ENCODE measurements at regions not wholly inside any gene's neighbourhood (a gene's known extent, or its start where the extent isn't known, plus 50 kb on each side); places are given as distances from the start of the nearest gene placed in this dataset.

DNA sequence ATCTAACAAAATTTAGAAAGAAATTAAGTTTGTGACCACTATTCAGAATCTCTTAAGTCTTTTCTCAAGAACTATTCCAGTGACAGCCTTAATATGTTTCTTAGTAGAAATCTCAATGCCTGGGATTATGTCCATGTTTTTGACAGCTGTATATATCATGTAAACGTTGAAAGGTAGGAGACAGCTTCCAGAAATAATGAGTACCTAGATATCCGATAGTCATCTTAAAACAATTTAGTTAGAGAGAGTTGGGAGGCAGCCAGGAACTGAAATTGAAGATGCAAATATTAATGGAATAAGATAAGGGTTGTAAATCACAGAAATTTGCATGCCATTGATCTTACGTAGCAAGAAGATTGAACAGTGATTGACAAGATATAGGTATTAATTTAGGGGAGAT is 955.2 kb downstream of the JRKL start:
- TF ChIP-seq TAF1 (conservative IDR thresholded peaks at IDR 0.05) (no peak), JUND (IDR thresholded peaks at IDR 0.05) (no peak), YY1 (IDR thresholded peaks at IDR 0.05) (no peak), RAD21 (IDR thresholded peaks at IDR 0.05) (no peak), SP1 (IDR thresholded peaks at IDR 0.05) (no peak), EGR1 (IDR thresholded peaks at IDR 0.05; ENCODE audit: low read depth in 2 of 2) (no peak)
- TF ChIP-seq, protein P1, sequence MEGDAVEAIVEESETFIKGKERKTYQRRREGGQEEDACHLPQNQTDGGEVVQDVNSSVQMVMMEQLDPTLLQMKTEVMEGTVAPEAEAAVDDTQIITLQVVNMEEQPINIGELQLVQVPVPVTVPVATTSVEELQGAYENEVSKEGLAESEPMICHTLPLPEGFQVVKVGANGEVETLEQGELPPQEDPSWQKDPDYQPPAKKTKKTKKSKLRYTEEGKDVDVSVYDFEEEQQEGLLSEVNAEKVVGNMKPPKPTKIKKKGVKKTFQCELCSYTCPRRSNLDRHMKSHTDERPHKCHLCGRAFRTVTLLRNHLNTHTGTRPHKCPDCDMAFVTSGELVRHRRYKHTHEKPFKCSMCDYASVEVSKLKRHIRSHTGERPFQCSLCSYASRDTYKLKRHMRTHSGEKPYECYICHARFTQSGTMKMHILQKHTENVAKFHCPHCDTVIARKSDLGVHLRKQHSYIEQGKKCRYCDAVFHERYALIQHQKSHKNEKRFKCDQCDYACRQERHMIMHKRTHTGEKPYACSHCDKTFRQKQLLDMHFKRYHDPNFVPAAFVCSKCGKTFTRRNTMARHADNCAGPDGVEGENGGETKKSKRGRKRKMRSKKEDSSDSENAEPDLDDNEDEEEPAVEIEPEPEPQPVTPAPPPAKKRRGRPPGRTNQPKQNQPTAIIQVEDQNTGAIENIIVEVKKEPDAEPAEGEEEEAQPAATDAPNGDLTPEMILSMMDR (IDR thresholded peaks at IDR 0.05; ENCODE audit: low read depth, low read length, missing input control) = no peak
- TF ChIP-seq, protein P2, sequence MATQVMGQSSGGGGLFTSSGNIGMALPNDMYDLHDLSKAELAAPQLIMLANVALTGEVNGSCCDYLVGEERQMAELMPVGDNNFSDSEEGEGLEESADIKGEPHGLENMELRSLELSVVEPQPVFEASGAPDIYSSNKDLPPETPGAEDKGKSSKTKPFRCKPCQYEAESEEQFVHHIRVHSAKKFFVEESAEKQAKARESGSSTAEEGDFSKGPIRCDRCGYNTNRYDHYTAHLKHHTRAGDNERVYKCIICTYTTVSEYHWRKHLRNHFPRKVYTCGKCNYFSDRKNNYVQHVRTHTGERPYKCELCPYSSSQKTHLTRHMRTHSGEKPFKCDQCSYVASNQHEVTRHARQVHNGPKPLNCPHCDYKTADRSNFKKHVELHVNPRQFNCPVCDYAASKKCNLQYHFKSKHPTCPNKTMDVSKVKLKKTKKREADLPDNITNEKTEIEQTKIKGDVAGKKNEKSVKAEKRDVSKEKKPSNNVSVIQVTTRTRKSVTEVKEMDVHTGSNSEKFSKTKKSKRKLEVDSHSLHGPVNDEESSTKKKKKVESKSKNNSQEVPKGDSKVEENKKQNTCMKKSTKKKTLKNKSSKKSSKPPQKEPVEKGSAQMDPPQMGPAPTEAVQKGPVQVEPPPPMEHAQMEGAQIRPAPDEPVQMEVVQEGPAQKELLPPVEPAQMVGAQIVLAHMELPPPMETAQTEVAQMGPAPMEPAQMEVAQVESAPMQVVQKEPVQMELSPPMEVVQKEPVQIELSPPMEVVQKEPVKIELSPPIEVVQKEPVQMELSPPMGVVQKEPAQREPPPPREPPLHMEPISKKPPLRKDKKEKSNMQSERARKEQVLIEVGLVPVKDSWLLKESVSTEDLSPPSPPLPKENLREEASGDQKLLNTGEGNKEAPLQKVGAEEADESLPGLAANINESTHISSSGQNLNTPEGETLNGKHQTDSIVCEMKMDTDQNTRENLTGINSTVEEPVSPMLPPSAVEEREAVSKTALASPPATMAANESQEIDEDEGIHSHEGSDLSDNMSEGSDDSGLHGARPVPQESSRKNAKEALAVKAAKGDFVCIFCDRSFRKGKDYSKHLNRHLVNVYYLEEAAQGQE (IDR thresholded peaks at IDR 0.05) = no peak
- TF ChIP-seq, protein P3, sequence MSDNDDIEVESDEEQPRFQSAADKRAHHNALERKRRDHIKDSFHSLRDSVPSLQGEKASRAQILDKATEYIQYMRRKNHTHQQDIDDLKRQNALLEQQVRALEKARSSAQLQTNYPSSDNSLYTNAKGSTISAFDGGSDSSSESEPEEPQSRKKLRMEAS (IDR thresholded peaks at IDR 0.05) = no peak
